Hepatocyte (in vitro differentiated cells): ENCODE measurements at regions not wholly inside any gene's neighbourhood (a gene's known extent, or its start where the extent isn't known, plus 50 kb on each side); places are given as distances from the start of the nearest gene placed in this dataset.

Source experiments
- DNase-seq: peaks from one replicate; pipeline ENCODE4 v3.0.0-alpha.2; 2016; ENCODE audit warnings: low spot score
- H2AFZ ChIP-seq: fragments of 200-600 bp; sonication (generic); 2 replicates; pipeline ENCODE4 v1.6.0; 2016; ENCODE audit warnings: antibody characterized with exemption, mild to moderate bottlenecking
- H3K27ac ChIP-seq: fragments of 200-600 bp; sonication (generic); 2 replicates; pipeline ENCODE4 v1.5.1; 2016; ENCODE audit warnings: mild to moderate bottlenecking
- H3K27me3 ChIP-seq: fragments of 200-600 bp; sonication (generic); 2 replicates; pipeline ENCODE4 v1.6.1; 2016
- H3K36me3 ChIP-seq: fragments of 200-600 bp; sonication (generic); replicated peaks from 2 replicates; pipeline ENCODE4 v1.5.1; 2016; ENCODE audit warnings: low read depth; ENCODE audit not compliant: insufficient read depth
- H3K4me1 ChIP-seq: fragments of 200-600 bp; sonication (generic); 2 replicates; pipeline ENCODE4 v1.5.1; 2016; ENCODE audit warnings: mild to moderate bottlenecking, moderate library complexity; ENCODE audit not compliant: insufficient read depth
- H3K4me2 ChIP-seq: fragments of 200-600 bp; sonication (generic); 2 replicates; pipeline ENCODE4 v1.6.0; 2016
- H3K4me3 ChIP-seq: fragments of 200-600 bp; sonication (generic); 2 replicates; pipeline ENCODE4 v1.5.1; 2016; ENCODE audit warnings: mild to moderate bottlenecking
- H3K79me2 ChIP-seq: fragments of 200-600 bp; sonication (generic); 2 replicates; pipeline ENCODE4 v1.6.0; 2017; ENCODE audit warnings: mild to moderate bottlenecking
- H3K9me2 ChIP-seq: fragments of 200-600 bp; sonication (generic); replicated peaks from 2 replicates; pipeline ENCODE4 v1.6.0; 2017; ENCODE audit warnings: mild to moderate bottlenecking; ENCODE audit not compliant: insufficient read depth
- H3K9me3 ChIP-seq: fragments of 200-600 bp; sonication (generic); 2 replicates; pipeline ENCODE4 v1.5.1; 2016; ENCODE audit warnings: low read depth, mild to moderate bottlenecking
- H4K20me1 ChIP-seq: fragments of 200-600 bp; sonication (generic); 2 replicates; pipeline ENCODE4 v1.6.0; 2016; ENCODE audit warnings: mild to moderate bottlenecking; ENCODE audit not compliant: insufficient read depth, poor library complexity, severe bottlenecking
- CTCF ChIP-seq: fragments of 200-600 bp; sonication (generic); IDR thresholded peaks from 2 replicates; pipeline ENCODE4 v1.5.1; 2016; ENCODE audit warnings: antibody characterized with exemption, mild to moderate bottlenecking; ENCODE audit not compliant: poor library complexity
- EZH2 ChIP-seq: fragments of 200-600 bp; sonication (generic); IDR thresholded peaks from 2 replicates; pipeline ENCODE4 v1.6.1; 2016; ENCODE audit warnings: antibody characterized with exemption, mild to moderate bottlenecking, borderline replicate concordance
- EZH2phosphoT487 ChIP-seq: fragments of 200-600 bp; sonication (generic); IDR thresholded peaks from one replicate; pipeline ENCODE4 v1.6.1; 2018; ENCODE audit warnings: antibody characterized with exemption, mild to moderate bottlenecking, low read depth, moderate library complexity; ENCODE audit not compliant: unreplicated experiment, severe bottlenecking
- WGBS: methylation state at CpG from one replicate; pipeline ENCODE4 v1.1.6; 2016; ENCODE audit warnings: low lambda C conversion rate; ENCODE audit errors: missing lambda C conversion rate; 5-methylcytosine and 5-hydroxymethylcytosine counted together

- Histone ChIP-seq H3K79me2 (no peaks in the 10 kb centered on the region), H3K4me3 (no peak overlapping the region), H2AFZ (no peak overlapping the region), H3K27me3 (no peaks in the 10 kb centered on the region), H3K36me3 (no peaks in the 10 kb centered on the region), H3K9me2 (no peaks in the 10 kb centered on the region), H3K4me1 (no peaks in the 10 kb centered on the region), H3K9me3 (no peaks in the 10 kb centered on the region), H3K4me2 (no peak overlapping the region), H3K27ac (no peak overlapping the region), H4K20me1 (no peaks in the 10 kb centered on the region)
- TF ChIP-seq CTCF (no peak), EZH2 (no peak), EZH2phosphoT487 (no peak)
- no peak for DNase-seq
- 65% methylated on average over 4 of the region's 4 CpGs for WGBS
These were observed 534.7 kb downstream of the RPS29 start for GRCh38 chr14:49051328-49052060.

- DNase-seq: no peak
- TF ChIP-seq EZH2: no peak
- TF ChIP-seq EZH2phosphoT487: no peak
- TF ChIP-seq CTCF: no peak
- no peaks in the 10 kb centered on the region for H3K9me3 ChIP-seq
- no peaks in the 10 kb centered on the region for H3K79me2 ChIP-seq
- no peak overlapping the region for H3K4me3 ChIP-seq
- no peaks in the 10 kb centered on the region for H3K36me3 ChIP-seq
- WGBS: 70% methylated on average over 2 of the region's 2 CpGs
- no peaks in the 10 kb centered on the region for H3K4me1 ChIP-seq
- H3K9me2 ChIP-seq: no peaks in the 10 kb centered on the region
- H3K4me2 ChIP-seq: no peak overlapping the region
- no peaks in the 10 kb centered on the region for H3K27me3 ChIP-seq
- no peaks in the 10 kb centered on the region for H4K20me1 ChIP-seq
- H2AFZ ChIP-seq: no peak overlapping the region
- H3K27ac ChIP-seq: no peak overlapping the region
These were observed 535.4 kb downstream of the RPS29 start for GRCh38 chr14:49050822-49051221.

GRCh38 chr14:49049711-49050110 is 536.5 kb downstream of the RPS29 start:
- no peak for DNase-seq
- no peaks in the 10 kb centered on the region for H3K27me3 ChIP-seq
- H3K4me1 ChIP-seq: no peaks in the 10 kb centered on the region
- H2AFZ ChIP-seq: no peak overlapping the region
- H3K4me2 ChIP-seq: no peak overlapping the region
- H3K79me2 ChIP-seq: no peaks in the 10 kb centered on the region
- H3K36me3 ChIP-seq: no peaks in the 10 kb centered on the region
- H3K27ac ChIP-seq: no peak overlapping the region
- TF ChIP-seq EZH2phosphoT487: no peak
- TF ChIP-seq EZH2: no peak
- TF ChIP-seq CTCF: no peak
- H3K9me3 ChIP-seq: no peaks in the 10 kb centered on the region
- no peak overlapping the region for H3K4me3 ChIP-seq
- no peaks in the 10 kb centered on the region for H4K20me1 ChIP-seq
- no peaks in the 10 kb centered on the region for H3K9me2 ChIP-seq

GRCh38 chr14:49044981-49045380 is 541.2 kb downstream of the RPS29 start:
- no peaks in the 10 kb centered on the region for H3K79me2 ChIP-seq
- no peaks in the 10 kb centered on the region for H4K20me1 ChIP-seq
- H3K9me3 ChIP-seq: no peaks in the 10 kb centered on the region
- DNase-seq: no peak
- H3K9me2 ChIP-seq: no peaks in the 10 kb centered on the region
- H3K36me3 ChIP-seq: no peaks in the 10 kb centered on the region
- H2AFZ ChIP-seq: no peak overlapping the region
- H3K27ac ChIP-seq: no peak overlapping the region
- WGBS: 88% methylated on average over 2 of the region's 2 CpGs
- H3K4me1 ChIP-seq: no peaks in the 10 kb centered on the region
- TF ChIP-seq CTCF (no peak), EZH2phosphoT487 (no peak), EZH2 (no peak)
- no peak overlapping the region for H3K4me3 ChIP-seq
- no peak overlapping the region for H3K4me2 ChIP-seq
- no peaks in the 10 kb centered on the region for H3K27me3 ChIP-seq
